HL-60/S4 (cell line): ENCODE measurements at regions not wholly inside any gene's neighbourhood (a gene's known extent, or its start where the extent isn't known, plus 50 kb on each side); places are given as distances from the start of the nearest gene placed in this dataset.

ENCODE experiments used
- in situ Hi-C: fragments of 300-500 bp; cut with MboI; formaldehyde crosslinking; loops from 2 replicates; pipeline ENCODE4 v1.14.3; 2022; ENCODE audit warnings: low sequenced_read_pairs

DNA sequence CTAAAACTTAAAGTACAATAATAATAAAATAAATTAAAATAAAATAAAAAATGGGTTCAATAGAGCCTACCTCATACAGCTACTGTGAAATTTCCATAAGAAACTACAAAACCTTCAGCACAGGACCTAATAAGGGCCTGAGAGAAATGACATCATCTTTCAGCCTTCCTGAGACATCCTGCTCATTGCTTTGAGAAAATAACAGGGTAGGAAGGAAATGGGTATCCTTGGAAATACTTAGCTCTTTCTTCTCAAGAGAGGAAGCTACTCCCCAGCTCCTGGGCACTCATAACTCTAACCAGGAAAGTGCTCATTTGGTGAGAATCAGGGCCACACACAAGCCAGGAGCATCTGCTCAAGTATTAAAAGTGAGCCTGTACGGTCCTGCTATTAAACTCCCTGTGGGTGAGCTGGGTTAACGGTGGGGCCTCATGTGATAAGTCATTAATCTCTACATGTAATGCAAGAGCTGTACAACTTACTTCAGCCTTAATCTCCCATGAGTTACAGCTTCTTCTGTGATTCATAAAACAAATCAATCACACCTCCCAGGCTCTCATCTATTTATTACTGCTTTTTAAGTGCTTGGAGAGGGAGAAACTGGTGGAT lies 141.4 kb downstream of the MAFB start:
- in situ Hi-C loops = loop anchor here (25.0 kb wide), 1 partner anchor 385 kb away; no protein-coding TSS in a partner anchor

GRCh38 chr20:40545478-40545877 lies 143.6 kb downstream of the MAFB start:
- in situ Hi-C loops = loop anchor here (25.0 kb wide), 1 partner anchor 383 kb away; no protein-coding TSS in a partner anchor

DNA sequence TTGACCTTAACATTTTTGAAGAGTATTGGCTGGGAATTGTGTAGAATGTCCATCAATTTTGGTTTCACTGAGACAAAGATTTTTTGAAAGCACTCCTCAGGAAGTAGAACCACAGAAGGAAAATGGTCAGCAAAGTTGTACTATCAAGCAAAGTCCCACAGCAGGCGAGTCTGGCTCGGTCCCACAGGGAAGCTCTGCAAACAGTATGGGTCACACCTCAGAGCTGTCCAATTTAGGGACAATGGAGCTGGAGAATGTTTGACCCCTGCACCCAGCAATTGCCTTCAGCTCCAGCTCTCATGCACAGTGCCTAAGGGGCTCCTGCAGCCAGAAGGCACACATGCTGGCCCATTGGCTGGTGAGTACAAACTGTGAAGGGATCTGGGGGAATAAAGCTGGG lies 147.0 kb downstream of the MAFB start:
- in situ Hi-C loops = loop anchor here (25.0 kb wide), 1 partner anchor 380 kb away; no protein-coding TSS in a partner anchor

GRCh38 chr20:40540166-40540565 lies 148.9 kb downstream of the MAFB start:
- in situ Hi-C loops = loop anchor here (25.0 kb wide), 1 partner anchor 378 kb away; no protein-coding TSS in a partner anchor

DNA sequence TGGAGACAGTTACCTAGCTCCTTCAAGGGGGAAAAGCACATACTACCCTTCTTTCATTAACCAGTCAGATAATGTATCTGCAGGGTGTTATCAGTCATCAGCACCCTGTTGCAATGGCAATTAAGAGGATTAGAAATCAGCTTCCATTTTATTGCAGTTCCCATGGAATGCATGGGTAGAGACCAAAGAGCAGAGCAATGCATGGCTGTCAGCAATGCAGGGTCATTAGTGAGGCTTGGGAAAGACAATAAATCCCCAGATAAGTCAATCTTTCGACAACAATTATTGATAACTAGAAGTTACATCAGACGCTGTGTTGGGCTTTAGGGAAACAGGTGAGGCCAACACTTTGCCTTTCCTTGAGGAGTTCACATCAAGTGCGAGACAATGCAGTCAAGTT lies 150.9 kb downstream of the MAFB start:
- in situ Hi-C loops = loop anchor here (25.0 kb wide), 1 partner anchor 376 kb away; no protein-coding TSS in a partner anchor

DNA sequence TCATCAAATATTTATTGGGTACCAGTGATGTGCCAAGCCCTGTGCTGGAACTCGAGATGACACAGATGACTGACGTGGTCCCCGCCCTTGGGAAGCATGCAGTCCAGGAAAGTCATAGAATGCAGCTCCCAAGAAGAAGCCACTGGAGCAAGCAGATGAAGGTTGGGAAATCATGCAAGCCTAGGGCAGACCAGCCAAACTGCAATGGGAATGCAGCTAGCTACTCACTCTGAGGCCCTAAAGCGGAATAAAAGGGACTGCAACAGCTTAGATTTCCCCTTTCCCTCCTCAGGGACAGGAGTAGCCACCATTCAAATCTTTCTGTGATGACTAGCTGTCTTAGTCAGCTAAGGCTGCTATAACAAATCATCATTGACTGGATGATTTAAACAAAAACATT lies 152.2 kb downstream of the MAFB start:
- in situ Hi-C loops = loop anchor here (25.0 kb wide), 1 partner anchor 375 kb away; no protein-coding TSS in a partner anchor

GRCh38 chr20:40535816-40536215 lies 153.2 kb downstream of the MAFB start:
- in situ Hi-C loops = loop anchor here (25.0 kb wide), 1 partner anchor 374 kb away; no protein-coding TSS in a partner anchor

DNA sequence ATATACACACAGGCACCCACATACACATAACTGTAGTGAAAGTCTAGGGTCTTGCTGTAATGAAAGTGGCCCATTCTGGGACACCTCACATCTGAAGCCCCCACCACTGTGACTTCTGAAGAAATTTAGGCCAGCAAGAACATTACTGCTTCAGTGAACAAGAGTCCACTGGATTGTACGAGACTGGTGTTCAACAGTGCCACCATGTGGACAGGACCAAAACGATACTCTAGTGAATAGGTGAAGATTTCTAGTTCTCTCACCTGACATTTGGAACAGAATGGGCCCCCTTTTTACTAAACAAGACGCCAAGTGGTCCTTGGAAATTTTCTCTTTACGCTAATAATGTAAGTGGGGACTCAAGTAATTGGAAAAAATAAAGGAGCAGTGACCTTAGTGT lies 156.9 kb downstream of the MAFB start:
- in situ Hi-C loops = loop anchor here (25.0 kb wide), 1 partner anchor 370 kb away; no protein-coding TSS in a partner anchor

- in situ Hi-C loops = loop anchor here (25.0 kb wide), 1 partner anchor 363 kb away; no protein-coding TSS in a partner anchor
Measured at GRCh38 chr20:40525351-40525750, 163.7 kb downstream of the MAFB start.

DNA sequence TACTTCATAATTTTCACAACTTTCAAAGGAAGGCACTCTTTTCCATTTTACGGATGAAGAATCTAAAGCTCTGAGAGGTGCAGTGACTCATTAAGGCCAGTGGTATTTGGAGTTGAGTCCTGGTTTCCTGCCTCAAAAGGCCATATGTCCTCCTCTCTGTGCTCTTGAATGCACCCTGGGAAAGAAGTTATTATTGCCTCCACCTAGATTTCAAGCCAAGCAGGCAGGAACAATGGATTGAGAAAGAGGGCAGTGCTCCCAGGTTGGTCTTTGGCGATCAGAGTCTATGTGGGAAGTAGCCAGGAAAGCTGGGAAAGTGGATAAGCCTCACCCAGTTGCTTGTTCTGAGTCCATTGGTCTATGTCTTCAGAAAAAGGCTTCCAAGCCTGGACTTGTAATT lies 165.0 kb downstream of the MAFB start:
- in situ Hi-C loops = no loop called here

DNA sequence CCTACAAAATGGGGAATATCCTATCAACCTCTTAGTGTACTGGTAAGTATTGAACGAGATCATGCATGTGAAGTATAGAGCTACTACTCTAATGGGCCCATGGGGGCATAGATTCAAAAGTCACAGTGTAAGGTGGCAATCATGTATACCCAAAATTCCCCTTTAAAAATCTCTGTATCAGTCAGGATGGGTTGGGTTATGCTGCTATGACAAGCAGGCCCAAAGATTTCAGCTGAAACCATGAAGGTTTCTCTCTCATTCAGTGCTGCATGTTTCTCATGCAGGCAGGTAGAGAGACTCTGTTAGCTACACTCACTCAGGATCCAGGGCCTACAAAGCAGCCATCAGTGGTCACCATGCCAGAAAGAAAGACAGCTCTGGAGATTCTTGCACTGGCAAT lies 166.6 kb downstream of the MAFB start:
- in situ Hi-C loops = no loop called here

GRCh38 chr20:40521962-40522361 lies 167.1 kb downstream of the MAFB start:
- in situ Hi-C loops = no loop called here

DNA sequence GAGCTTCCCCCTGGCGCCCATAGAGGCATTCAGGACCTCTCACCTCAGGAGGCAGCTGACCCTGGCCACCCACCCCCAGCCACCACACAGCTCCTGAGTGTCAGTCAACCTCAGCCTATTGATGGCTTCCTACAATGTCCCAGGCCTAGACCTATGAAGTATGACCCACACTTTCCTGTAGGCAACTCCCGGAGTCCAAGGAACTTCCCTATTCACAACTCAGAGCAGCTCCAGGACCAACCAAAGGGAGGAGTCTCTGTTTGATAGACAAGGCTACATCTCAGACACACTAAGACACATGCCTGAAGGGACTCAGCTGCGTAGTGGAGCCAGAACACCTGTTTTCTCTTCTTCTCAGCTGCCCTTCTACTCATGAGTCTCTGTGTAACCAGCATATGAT lies 169.1 kb downstream of the MAFB start:
- in situ Hi-C loops = no loop called here

DNA sequence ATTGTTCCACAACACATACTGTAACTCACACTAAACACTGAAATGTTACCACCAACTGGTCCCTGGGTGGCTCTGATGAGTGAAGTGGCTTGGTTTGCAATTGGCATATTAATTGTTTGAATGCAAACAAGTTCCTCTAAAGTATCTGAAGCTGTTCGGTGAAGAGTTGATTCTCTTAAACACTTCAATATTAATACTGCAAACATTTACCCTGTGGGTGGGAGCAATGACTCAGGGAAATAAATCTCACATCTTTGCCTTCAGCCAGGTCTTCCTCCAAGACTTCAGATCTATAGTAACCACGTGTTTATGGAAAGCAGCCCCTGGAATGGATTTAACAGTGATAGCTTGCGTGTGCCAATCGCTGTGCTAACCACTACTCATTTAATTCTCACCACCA lies 176.0 kb downstream of the MAFB start:
- in situ Hi-C loops = no loop called here

DNA sequence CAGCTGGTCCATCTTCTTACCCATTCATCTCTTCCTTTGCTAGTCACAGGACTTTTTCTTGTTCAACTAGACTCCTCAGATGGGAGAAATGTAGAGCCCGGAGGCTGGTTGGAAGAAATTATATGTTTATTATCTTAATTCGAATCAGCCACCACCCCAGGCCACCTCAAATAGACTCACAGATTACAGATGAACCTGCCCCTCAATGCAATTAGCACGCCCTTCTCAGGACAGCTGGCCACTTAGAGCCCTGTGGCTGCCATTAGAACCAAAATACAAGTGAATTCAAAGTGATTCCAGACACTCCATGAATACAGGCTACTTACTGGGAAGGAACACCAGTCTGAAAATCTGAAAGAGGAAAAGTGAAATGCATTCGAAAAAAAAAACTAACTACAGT lies 176.4 kb downstream of the MAFB start:
- in situ Hi-C loops = no loop called here

GRCh38 chr20:40511478-40511877 lies 177.6 kb downstream of the MAFB start:
- in situ Hi-C loops = no loop called here

DNA sequence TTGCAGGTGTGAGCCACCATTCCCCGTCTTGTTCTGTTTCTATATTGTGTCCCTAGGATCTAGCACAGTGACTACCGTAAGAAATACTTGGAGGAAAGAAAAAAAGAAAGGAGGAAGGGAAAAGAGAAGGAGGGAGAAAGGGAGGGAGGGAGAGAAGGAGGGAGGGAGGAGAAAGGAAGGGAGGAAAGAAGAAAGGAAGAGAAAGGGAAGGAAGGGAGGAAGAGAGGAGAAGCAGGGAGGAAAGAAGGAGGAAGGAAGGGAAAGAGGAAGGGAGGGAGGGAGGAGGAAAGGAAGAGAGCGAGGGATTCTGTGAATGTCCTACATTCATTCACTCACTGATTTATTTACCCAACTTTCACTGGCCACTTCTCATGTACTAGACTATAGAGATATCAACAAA lies 178.4 kb downstream of the MAFB start:
- in situ Hi-C loops = no loop called here

- in situ Hi-C loops = no loop called here
Measured at GRCh38 chr20:40508821-40509220, 180.2 kb downstream of the MAFB start.

- in situ Hi-C loops = no loop called here
Measured at GRCh38 chr20:40506537-40506939, 182.5 kb downstream of the MAFB start.

GRCh38 chr20:40503119-40503518 lies 185.9 kb downstream of the MAFB start:
- in situ Hi-C loops = no loop called here

DNA sequence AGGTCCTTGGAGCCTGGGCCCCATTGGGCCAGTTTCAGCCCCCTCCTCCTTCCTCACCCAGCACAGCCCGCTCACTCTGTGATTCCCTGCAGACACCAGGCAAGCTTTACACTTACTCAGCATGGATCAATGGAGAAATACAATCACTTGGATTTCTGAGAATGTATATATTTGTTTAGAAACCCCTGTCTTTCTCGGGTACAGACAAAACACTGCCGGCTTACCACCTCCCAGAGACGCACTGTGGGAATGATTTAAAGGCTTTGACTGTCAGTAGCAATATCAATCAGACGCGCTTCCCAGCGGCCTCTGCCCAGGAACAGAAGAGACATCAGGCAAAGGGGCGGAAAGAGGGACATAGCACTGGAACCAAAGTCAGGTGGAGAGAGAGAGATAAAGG lies 186.5 kb downstream of the MAFB start:
- in situ Hi-C loops = no loop called here

DNA sequence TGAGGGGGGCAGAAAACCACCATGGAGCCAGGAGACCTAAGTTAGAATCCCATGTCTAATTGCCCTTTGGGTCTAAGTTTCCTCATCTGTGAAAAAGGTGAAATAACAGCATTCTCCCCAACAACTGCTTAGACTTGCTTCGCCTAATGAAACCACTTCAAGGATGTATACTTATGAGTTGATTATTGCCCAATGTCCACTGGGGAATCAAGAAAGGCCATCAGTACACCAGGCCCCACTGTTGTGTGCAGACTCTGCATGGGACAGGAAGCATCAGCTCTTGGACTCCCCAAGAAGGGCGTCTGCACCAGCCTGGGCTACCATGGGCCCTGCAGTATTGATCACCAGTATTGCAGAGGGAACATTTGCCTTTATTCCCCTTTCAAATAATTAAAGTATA lies 189.6 kb downstream of the MAFB start:
- in situ Hi-C loops = no loop called here
